GM21528 (cell line): ENCODE measurements at regions not wholly inside any gene's neighbourhood (a gene's known extent, or its start where the extent isn't known, plus 50 kb on each side); places are given as distances from the start of the nearest gene placed in this dataset.

ENCODE experiments used
- ATAC-seq: cut with Tn5 transposase; IDR thresholded peaks from one replicate; pipeline ENCODE4 v1.9.1; 2021; ENCODE audit warnings: mild to moderate bottlenecking, moderate library complexity; ENCODE audit not compliant: unreplicated experiment, low FRiP score

GRCh38 chr3:103705641-103706040, 1270.8 kb downstream of the ZPLD1 start:
- no peak for ATAC-seq

- no peak for ATAC-seq
Measured at GRCh38 chr3:103706671-103707070, 1271.9 kb downstream of the ZPLD1 start.

GRCh38 chr3:103711670-103712069, 1276.9 kb downstream of the ZPLD1 start:
- no peak for ATAC-seq

GRCh38 chr3:103712320-103713008, 1277.6 kb downstream of the ZPLD1 start:
- no peak for ATAC-seq

- ATAC-seq = no peak
Measured at GRCh38 chr3:103729547-103729946, 1294.7 kb downstream of the ZPLD1 start.

GRCh38 chr3:103730744-103731143, 1295.9 kb downstream of the ZPLD1 start:
- ATAC-seq = no peak

- no peak for ATAC-seq
Measured at GRCh38 chr3:103752986-103753385, 1318.2 kb downstream of the ZPLD1 start.

- no peak for ATAC-seq
Measured at GRCh38 chr3:103767635-103768034, 1332.8 kb downstream of the ZPLD1 start.

GRCh38 chr3:103785017-103785416, 1350.2 kb downstream of the ZPLD1 start:
- no peak for ATAC-seq

- no peak for ATAC-seq
Measured at GRCh38 chr3:103785537-103785936, 1350.7 kb downstream of the ZPLD1 start.

- no peak for ATAC-seq
Measured at GRCh38 chr3:103786296-103786695, 1351.5 kb downstream of the ZPLD1 start.

- no peak for ATAC-seq
Measured at GRCh38 chr3:103787164-103787871, 1352.5 kb downstream of the ZPLD1 start.

- ATAC-seq = no peak
Measured at GRCh38 chr3:103787879-103788278, 1353.1 kb downstream of the ZPLD1 start.

- no peak for ATAC-seq
Measured at GRCh38 chr3:103791786-103792515, 1357.1 kb downstream of the ZPLD1 start.

- ATAC-seq = no peak
Measured at GRCh38 chr3:103794656-103795055, 1359.8 kb downstream of the ZPLD1 start.

GRCh38 chr3:103796068-103796467, 1361.3 kb downstream of the ZPLD1 start:
- no peak for ATAC-seq

- ATAC-seq = no peak
Measured at GRCh38 chr3:103803787-103804186, 1369.0 kb downstream of the ZPLD1 start.

- no peak for ATAC-seq
Measured at GRCh38 chr3:103810167-103810566, 1375.4 kb downstream of the ZPLD1 start.

GRCh38 chr3:103813955-103814354, 1379.1 kb downstream of the ZPLD1 start:
- no peak for ATAC-seq

- ATAC-seq = no peak
Measured at GRCh38 chr3:103818398-103818797, 1383.6 kb downstream of the ZPLD1 start.

GRCh38 chr3:103818800-103819199, 1384.0 kb downstream of the ZPLD1 start:
- no peak for ATAC-seq
